TTC549 (cell line): ENCODE measurements at regions not wholly inside any gene's neighbourhood (a gene's known extent, or its start where the extent isn't known, plus 50 kb on each side); places are given as distances from the start of the nearest gene placed in this dataset.
"Not testable (repeated sequence)": the region's sequence is repeated elsewhere in the genome, so short reads cannot be mapped to it uniquely, and the experiment has no call there.

Experiments used
- FAIRE-seq: peaks from 2 replicates; lab custom pipeline; 2012; peaks lifted over from hg19 to GRCh38; lab: Jason Lieb, UNC

DNA sequence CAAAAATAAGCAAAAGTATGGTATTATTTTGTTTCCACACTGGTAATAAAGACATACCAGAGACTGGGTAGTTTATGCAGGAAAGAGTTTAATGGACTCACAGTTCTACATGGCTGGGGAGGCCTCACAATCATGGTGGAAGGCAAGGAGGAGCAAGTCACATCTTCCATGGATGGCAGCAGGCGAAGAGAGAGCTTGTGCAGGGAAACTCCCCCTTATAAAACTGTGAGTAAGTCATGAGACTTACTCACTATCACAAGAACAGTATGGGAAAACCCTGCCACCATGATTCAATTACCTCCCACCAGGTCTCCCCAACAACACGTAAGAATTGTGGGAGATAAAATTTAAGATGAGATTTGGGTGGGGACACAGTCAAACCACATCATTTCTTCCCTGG is 1283.2 kb upstream of the TMEM132C start:
- FAIRE-seq, result not testable (repeated sequence)

- not testable (repeated sequence) for FAIRE-seq
These were observed 1281.3 kb upstream of the TMEM132C start for GRCh38 chr12:126985663-126986062.

GRCh38 chr12:126989532-126989931 is 1277.4 kb upstream of the TMEM132C start:
- no peak for FAIRE-seq

DNA sequence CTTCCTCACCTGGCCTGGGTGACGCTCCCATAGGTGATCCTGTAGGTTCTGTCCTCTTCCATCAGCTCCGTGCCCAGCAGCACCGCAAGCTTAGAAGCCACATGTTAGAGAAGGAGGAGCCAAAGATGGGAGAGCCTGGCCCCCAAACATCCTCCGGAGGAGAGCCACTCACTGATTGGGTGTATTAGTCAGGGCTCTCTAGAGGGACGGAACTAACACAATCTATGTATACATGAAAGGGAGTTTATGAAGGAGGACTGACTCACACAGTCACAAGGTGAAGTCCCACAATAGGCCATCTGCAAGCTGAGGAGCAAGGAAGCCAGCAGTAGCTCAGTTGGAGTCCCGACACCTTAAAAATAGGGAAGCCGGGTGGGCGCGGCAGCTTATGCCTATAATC is 1273.1 kb upstream of the TMEM132C start:
- no peak for FAIRE-seq

GRCh38 chr12:126994599-126994998 is 1272.4 kb upstream of the TMEM132C start:
- FAIRE-seq, result no peak

- FAIRE-seq, result no peak
These were observed 1268.9 kb upstream of the TMEM132C start for GRCh38 chr12:126998031-126998430.

DNA sequence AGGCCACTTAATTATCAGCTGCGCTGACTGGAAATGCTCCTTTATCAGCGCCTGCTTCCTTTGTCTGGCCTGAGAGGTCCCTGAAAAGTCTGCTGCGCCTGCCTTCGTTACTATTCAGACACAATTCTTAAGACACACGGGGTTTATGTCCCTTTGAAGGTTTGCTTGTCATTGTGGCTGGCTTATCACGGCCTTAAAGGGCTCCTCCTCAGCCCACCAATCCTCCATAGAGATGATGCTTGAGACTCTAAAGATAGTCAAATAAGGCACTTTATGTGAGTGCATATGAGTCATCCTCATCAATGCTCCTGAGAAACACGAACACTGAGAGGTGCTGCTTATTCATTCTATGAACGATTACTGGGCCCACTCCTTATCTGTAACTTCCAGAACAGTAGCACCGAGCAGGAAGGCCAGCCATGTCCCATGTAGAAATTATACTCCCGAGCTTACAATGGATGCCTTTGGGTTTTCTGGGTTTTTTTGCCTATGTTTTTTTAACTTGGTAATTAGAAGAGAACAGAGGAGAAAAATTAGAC is 1268.2 kb upstream of the TMEM132C start:
- FAIRE-seq, result no peak

GRCh38 chr12:126999352-126999751 is 1267.6 kb upstream of the TMEM132C start:
- FAIRE-seq, result no peak

DNA sequence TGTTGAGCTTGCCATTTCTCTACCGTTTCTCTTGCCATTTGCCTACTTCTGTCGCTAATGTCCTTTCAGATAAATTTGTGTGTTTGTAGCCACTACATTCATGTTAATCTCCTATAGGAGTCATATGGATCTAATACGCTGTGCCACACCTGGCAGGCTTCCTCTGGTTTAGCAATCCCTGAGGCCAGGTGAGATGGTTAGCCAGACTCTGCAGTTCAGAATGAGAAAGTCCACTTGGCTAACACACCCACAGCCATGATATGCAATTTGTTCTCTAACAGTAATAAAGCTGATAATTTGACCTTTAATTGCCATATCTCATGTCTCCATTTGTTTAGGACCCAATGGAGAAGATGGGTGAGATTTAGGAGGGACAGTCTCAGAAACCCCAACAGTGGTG is 1261.6 kb upstream of the TMEM132C start:
- FAIRE-seq, result no peak

DNA sequence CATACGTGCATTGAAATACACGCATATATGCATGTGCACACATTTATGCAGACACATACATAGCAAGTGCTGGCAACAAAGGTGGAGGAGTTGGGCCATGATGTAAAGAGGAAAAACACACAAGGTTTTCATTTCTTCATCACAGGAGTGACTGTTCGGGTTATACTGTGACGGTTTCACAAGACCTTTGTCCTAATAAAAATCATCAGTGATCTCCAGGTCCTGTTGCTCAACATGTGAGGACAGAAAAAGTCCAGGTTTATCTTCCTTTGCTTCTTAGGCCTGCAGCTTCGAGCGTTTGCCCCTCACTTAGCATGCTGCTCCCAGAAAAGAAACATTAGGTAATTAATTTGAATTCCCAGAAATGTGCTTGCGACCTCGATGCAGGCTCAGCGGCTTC is 1260.0 kb upstream of the TMEM132C start:
- no peak for FAIRE-seq

- no peak for FAIRE-seq
These were observed 1258.1 kb upstream of the TMEM132C start for GRCh38 chr12:127008755-127009403.

- no peak for FAIRE-seq
These were observed 1254.9 kb upstream of the TMEM132C start for GRCh38 chr12:127012109-127012508.

DNA sequence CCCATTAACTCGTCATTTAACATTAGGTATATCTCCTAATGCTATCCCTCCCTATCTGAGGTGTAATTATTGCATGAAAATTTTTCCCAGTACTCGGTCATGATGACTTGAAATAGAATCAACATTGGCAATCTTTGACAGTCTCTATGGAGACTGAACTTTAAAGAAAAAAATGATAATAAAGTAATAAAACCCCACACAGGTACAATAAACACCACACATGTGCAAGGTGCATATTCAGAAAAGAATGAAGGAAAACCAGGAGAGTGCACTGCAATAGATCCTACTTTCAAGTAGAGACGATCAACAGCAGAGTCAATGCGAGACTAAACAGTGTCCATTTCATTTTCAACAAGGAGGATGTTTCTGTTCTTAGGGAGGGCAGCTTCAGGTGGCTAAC is 1253.8 kb upstream of the TMEM132C start:
- no peak for FAIRE-seq

- no peak for FAIRE-seq
These were observed 1252.9 kb upstream of the TMEM132C start for GRCh38 chr12:127014079-127014478.

DNA sequence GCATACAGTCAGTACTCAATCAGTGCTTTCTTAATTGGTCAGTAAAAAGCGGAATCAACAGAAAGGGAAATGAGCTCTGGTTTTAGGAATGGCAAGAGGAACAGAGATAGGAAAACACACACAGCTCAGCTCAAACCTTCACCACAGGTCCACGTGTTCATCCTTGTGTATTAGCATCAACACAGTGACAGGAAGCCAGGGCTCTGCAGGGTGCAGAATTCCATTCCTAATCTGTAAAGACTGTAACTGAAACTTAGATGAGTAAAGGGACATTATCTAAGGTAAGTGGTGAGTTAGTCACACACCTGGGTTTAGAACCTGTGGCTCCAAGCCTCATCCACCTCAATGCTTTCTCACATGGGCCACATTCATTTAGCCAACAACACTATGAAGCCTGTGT is 1242.2 kb upstream of the TMEM132C start:
- no peak for FAIRE-seq

- FAIRE-seq, result no peak
These were observed 1241.4 kb upstream of the TMEM132C start for GRCh38 chr12:127025545-127025944.

DNA sequence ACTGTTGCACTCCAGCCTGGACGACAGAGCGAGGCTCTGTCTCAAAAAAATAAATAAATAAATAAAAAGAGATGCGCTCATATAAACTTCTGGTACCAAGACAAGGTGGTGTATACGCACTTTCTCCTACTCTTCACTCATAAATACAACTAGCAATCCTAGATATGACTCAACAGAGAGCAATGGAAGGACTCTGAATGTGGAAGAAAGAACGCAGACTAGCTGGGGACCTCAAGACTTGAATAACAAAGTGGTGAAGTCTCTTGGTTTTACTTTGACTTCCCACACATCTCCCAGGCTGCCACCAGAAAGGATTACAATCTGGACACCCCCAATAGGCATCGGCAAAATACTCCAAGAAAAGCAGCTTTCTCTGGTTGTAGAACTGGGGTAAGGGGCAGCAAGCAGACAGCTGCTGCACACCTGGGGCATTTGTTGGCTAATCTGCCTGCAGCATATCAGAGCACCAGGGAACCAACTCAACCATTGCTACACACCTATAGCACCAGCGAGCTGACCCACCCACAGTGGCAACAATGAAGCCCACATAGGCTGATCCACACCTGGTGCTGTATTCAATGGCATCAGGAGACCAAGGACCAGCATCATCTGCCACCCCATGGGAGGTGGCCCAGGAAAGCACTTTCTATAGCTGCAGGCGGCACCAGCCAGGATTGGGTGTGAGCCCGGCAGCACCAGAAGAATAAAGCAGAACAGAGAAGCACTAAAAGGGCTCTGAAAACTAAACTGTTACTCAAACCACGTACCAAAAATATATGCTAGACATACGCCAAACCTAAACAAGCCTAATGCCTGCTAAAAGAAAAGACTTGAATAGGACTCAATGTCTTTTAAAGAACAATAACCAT is 1231.7 kb upstream of the TMEM132C start:
- FAIRE-seq, result no peak

GRCh38 chr12:127038152-127038551 is 1228.8 kb upstream of the TMEM132C start:
- FAIRE-seq, result no peak

- FAIRE-seq, result no peak
These were observed 1228.2 kb upstream of the TMEM132C start for GRCh38 chr12:127038761-127039160.

DNA sequence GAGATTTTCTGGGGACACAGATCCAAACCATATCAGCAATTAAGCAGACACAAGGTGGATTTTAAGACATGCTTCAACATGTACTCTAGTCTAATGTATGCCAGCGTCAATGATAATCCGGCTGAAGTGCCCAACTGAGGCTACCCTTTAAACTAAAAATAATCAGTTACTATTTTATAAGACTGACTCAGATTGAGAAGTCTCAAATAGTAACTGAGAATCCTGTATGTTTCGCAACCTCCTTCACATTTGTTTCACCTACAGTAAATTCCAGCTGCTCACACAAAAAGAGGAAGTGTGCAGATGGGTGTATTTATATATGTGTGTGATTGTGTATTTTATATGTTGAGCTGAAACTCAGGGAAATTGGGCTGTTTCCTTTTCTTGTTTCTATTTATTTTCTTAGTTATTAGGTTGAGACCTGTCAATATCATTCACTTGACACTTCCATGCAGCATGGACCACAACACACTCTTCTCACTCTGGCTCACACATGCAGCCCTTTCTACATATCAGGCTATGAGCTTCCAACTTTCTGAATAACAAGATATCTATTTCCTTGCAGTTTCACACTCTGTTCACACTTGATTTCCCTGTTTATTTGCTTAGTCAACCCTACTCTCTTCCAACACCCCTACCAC is 1224.9 kb upstream of the TMEM132C start:
- FAIRE-seq, result no peak

DNA sequence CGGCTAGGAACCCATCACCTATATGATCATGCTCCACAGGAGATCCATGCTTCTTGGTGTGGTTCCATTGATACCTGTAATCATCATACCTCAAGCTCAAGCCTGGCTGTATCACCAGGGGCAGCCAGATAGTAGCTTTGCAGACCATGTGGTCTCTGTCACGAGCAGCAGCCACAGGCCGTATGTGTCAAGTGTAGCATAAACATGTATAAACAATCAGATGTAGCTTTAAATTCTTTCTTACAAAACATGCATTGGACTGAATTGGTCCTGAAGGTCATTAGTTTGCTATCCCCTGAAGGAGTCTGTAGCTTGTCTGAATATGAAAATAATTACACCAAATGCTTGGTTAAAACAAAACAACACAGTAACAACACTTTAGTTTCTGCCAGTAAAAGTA is 1223.2 kb upstream of the TMEM132C start:
- FAIRE-seq, result no peak

DNA sequence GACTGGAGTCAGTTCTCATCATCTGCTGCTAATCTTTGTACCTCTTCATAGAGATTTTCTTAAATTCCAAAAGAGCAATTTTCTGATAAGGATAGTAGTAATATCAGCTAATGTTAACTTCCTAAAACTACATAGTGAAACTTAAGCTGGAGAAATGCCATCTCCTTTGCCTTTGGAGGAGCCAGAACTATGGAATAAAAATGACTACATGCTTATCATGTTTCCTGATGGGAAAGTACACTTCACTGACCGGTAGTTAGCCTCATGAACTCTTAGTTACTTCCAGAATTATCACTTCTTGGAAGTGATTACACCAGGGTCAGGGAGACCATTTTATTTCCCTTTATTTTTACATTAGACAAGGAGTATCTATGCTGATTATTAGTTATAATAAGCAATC is 1222.1 kb upstream of the TMEM132C start:
- FAIRE-seq, result no peak

- no peak for FAIRE-seq
These were observed 1220.5 kb upstream of the TMEM132C start for GRCh38 chr12:127046467-127046866.
